ENCODE measurements at regions not wholly inside any gene's neighbourhood (a gene's known extent, or its start where the extent isn't known, plus 50 kb on each side); places are given as distances from the start of the nearest gene placed in this dataset.

- DNase-seq = no peak
These were observed 141.1 kb downstream of the SOCS6 start for GRCh38 chr18:70429847-70430500.

GRCh38 chr18:70428439-70428838, 139.6 kb downstream of the SOCS6 start:
- DNase-seq = no peak

GRCh38 chr18:70426818-70427217, 138.0 kb downstream of the SOCS6 start:
- DNase-seq = no peak

- DNase-seq = no peak
These were observed 136.4 kb downstream of the SOCS6 start for GRCh38 chr18:70425236-70425635.

GRCh38 chr18:70423988-70424387, 135.1 kb downstream of the SOCS6 start:
- DNase-seq = no peak

- DNase-seq = no peak
These were observed 134.3 kb downstream of the SOCS6 start for GRCh38 chr18:70423120-70423519.

GRCh38 chr18:70422391-70422965, 133.6 kb downstream of the SOCS6 start:
- no peak for DNase-seq

- DNase-seq = peak; percentile 2
These were observed 132.9 kb downstream of the SOCS6 start for GRCh38 chr18:70421471-70422390.

GRCh38 chr18:70420146-70420898, 131.5 kb downstream of the SOCS6 start:
- DNase-seq = no peak

GRCh38 chr18:70419526-70419925, 130.7 kb downstream of the SOCS6 start:
- no peak for DNase-seq

GRCh38 chr18:70418546-70419311, 129.9 kb downstream of the SOCS6 start:
- DNase-seq = no peak

GRCh38 chr18:70417847-70418246, 129.0 kb downstream of the SOCS6 start:
- no peak for DNase-seq

GRCh38 chr18:70416496-70416895, 127.7 kb downstream of the SOCS6 start:
- DNase-seq = no peak

- DNase-seq = no peak
These were observed 127.1 kb downstream of the SOCS6 start for GRCh38 chr18:70415823-70416488.

- DNase-seq = no peak
These were observed 125.6 kb downstream of the SOCS6 start for GRCh38 chr18:70414315-70414900.

- DNase-seq = no peak
These were observed 124.6 kb downstream of the SOCS6 start for GRCh38 chr18:70413455-70413854.

- no peak for DNase-seq
These were observed 123.1 kb downstream of the SOCS6 start for GRCh38 chr18:70411876-70412435.

- DNase-seq = no peak
These were observed 122.5 kb downstream of the SOCS6 start for GRCh38 chr18:70411307-70411706.

GRCh38 chr18:70405052-70405451, 116.2 kb downstream of the SOCS6 start:
- DNase-seq = no peak

GRCh38 chr18:70400476-70400875, 111.6 kb downstream of the SOCS6 start:
- DNase-seq = no peak

GRCh38 chr18:70398076-70398475, 109.2 kb downstream of the SOCS6 start:
- no peak for DNase-seq
